ENCODE measurements at regions not wholly inside any gene's neighbourhood (a gene's known extent, or its start where the extent isn't known, plus 50 kb on each side); places are given as distances from the start of the nearest gene placed in this dataset.
A peak's percentile ranks its signal among the peaks of the same experiment; 100 is the strongest.

GRCh38 chr6:81821449-81821848 lies 69.0 kb upstream of the TENT5A start:
- Histone ChIP-seq H3K4me3 (ENCODE audit: low read depth in 1 of 3, low read length in 3 of 3) (no peak overlapping the region), H3K27me3 (ENCODE audit: control insufficient read depth in 4 of 4, insufficient read depth in 4 of 4, low read length in 3 of 4) (no peaks in the 10 kb centered on the region), H3K9me3 (ENCODE audit: control insufficient read depth in 4 of 4, low read length in 3 of 4) (no peaks in the 10 kb centered on the region), H3K36me3 (ENCODE audit: control insufficient read depth in 4 of 4, insufficient read depth in 3 of 4, low read depth in 1 of 4, low read length in 3 of 4) (no peaks in the 10 kb centered on the region), H3K9ac (ENCODE audit: low read depth in 1 of 2, low read length in 2 of 2) (no peak overlapping the region), H3K27ac (ENCODE audit: low read depth in 1 of 2, low read length in 2 of 2) (no peak overlapping the region), H3K4me1 (ENCODE audit: control insufficient read depth in 4 of 4, insufficient read depth in 4 of 4, low read length in 3 of 4) (peaks cover 0 to 13% (median 7%) of the 10 kb centered on the region in 4 donors)
- no peak for DNase-seq (ENCODE audit: low spot score)
- TF ChIP-seq CTCF (IDR thresholded peaks at IDR 0.05; ENCODE audit: low read depth, low read length, missing input control) (no peak), RAD21 (IDR thresholded peaks at IDR 0.05) (no peak), HNF4A (conservative IDR thresholded peaks at IDR 0.05) (no peak), SP1 (IDR thresholded peaks at IDR 0.05) (no peak), EGR1 (IDR thresholded peaks at IDR 0.05; ENCODE audit: low read depth in 2 of 2) (no peak), RXRA (IDR thresholded peaks at IDR 0.05) (no peak), YY1 (IDR thresholded peaks at IDR 0.05) (no peak)

GRCh38 chr6:81820980-81821379 lies 68.5 kb upstream of the TENT5A start:
- WGBS: 23% methylated on average over 1 of the region's 1 CpG
- Histone ChIP-seq H3K36me3 (ENCODE audit: control insufficient read depth in 4 of 4, insufficient read depth in 3 of 4, low read depth in 1 of 4, low read length in 3 of 4) (no peaks in the 10 kb centered on the region), H3K27me3 (ENCODE audit: control insufficient read depth in 4 of 4, insufficient read depth in 4 of 4, low read length in 3 of 4) (no peaks in the 10 kb centered on the region), H3K4me1 (ENCODE audit: control insufficient read depth in 4 of 4, insufficient read depth in 4 of 4, low read length in 3 of 4) (peaks cover 0 to 15% (median 8%) of the 10 kb centered on the region in 4 donors), H3K9me3 (ENCODE audit: control insufficient read depth in 4 of 4, low read length in 3 of 4) (no peaks in the 10 kb centered on the region), H3K27ac (ENCODE audit: low read depth in 1 of 2, low read length in 2 of 2) (peak overlapping the region; percentile 16 to 45), H3K4me3 (ENCODE audit: low read depth in 1 of 3, low read length in 3 of 3) (peak overlapping the region in 2 of 3 donors; percentile 47 to 62), H3K9ac (ENCODE audit: low read depth in 1 of 2, low read length in 2 of 2) (peak overlapping the region in 1 of 2 donors; percentile 8)
- TF ChIP-seq MAX (IDR thresholded peaks at IDR 0.05) (peak; percentile 47), REST (IDR thresholded peaks at IDR 0.05) (peak; percentile 37), YY1 (IDR thresholded peaks at IDR 0.05) (peak; percentile 28), ATF3 (IDR thresholded peaks at IDR 0.05) (no peak), GABPA (IDR thresholded peaks at IDR 0.05 in 1 of 2, conservative IDR thresholded peaks at IDR 0.05 in 1 of 2) (no peak), RXRA (IDR thresholded peaks at IDR 0.05) (peak in 1 of 2 donors; percentile 37), HNF4A (conservative IDR thresholded peaks at IDR 0.05) (peak; percentile 63 to 65), RAD21 (IDR thresholded peaks at IDR 0.05) (peak in 1 of 2 donors; percentile 38), TAF1 (conservative IDR thresholded peaks at IDR 0.05) (no peak), SP1 (IDR thresholded peaks at IDR 0.05) (peak; percentile 32), FOXA2 (IDR thresholded peaks at IDR 0.05) (no peak), HNF4G (IDR thresholded peaks at IDR 0.05) (peak; percentile 22), CTCF (IDR thresholded peaks at IDR 0.05; ENCODE audit: low read depth, low read length, missing input control) (no peak)
- no peak for DNase-seq (ENCODE audit: low spot score)

Measured in liver (tissue), 8 donors.